ENCODE measurements at regions not wholly inside any gene's neighbourhood (a gene's known extent, or its start where the extent isn't known, plus 50 kb on each side); places are given as distances from the start of the nearest gene placed in this dataset.

DNA sequence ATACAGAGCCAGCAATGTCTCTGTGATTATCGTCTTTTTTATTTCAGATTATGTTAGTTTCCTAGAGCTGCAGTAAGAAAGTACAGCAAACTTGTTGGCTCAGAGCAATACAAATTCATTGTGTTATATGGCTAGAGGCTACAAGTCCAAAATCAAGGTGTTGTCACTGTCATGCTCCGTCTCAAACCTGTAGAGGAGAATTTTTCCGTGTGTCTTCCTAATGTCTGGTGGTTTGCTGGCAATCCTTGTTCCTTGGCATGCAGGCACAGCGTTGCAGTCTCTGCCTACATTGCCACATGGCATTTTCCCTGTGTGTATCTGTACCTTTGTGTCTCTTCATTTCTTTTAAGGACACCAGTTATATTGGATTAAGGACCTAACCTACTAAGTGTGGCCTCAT lies 244.4 kb downstream of the LRRIQ3 start:
- no peak for DNase-seq (ENCODE audit: low read depth, low spot score)

DNA sequence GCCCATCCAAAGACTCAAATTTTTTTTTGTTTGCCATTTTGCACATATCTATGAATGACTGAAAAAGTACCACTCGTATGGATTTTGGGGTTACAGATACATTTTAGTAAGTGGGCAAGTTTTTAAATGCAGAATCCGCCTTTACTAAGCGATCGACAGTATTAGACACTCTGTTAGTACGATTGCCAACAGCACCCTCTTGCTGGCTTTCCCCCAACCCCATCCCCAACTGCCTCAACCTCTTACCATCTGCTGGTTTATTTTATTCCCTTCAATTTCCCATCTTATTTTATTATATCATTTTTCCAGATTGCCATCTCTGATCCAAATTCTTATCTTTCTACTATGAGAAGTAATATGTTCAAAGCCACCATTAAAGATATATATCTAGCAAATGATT lies 244.8 kb downstream of the LRRIQ3 start:
- DNase-seq (ENCODE audit: low read depth, low spot score): no peak

DNA sequence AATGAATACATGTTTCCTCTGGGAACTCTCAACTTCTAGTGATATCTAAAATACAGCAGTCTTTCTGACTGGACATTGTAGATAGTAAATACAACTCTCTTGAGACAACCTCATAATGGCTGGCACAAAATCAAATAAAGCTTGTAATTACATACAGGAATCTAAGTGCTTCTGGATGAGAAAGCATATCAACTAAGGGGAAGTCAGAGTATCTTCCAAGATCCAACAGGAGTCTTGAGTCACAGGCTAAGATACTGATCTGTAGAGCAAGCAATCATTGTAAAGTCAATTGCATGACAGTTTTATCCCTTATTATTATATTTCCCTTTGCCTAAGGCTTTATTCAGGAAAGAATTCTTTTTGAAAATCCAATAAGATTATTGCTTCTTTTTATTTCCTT lies 249.9 kb downstream of the LRRIQ3 start:
- no peak for DNase-seq (ENCODE audit: low read depth, low spot score)

GRCh38 chr1:73947009-73947408 lies 251.0 kb downstream of the LRRIQ3 start:
- no peak for DNase-seq (ENCODE audit: low read depth, low spot score)

GRCh38 chr1:73943270-73943669 lies 254.7 kb downstream of the LRRIQ3 start:
- DNase-seq (ENCODE audit: low read depth, low spot score): no peak

DNA sequence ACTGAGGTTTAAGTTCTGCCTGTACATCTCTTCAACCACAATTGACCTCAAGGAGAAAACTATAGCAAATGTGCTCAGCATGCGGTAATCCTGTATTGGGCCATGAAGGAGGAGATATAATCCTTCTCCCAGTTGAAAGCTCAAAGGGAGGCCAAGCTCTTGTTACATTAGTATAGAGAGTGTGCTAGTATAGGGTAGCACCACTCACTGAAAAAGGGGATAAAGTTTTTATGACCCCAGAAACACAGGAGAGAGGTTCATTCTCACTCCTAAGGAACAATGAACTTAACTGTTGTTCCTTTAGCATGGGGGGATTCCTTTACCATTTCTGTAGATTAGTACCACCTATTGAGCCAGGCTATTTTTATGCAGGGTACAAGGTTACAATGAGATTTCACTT lies 267.7 kb downstream of the LRRIQ3 start:
- DNase-seq (ENCODE audit: low read depth, low spot score): no peak

DNA sequence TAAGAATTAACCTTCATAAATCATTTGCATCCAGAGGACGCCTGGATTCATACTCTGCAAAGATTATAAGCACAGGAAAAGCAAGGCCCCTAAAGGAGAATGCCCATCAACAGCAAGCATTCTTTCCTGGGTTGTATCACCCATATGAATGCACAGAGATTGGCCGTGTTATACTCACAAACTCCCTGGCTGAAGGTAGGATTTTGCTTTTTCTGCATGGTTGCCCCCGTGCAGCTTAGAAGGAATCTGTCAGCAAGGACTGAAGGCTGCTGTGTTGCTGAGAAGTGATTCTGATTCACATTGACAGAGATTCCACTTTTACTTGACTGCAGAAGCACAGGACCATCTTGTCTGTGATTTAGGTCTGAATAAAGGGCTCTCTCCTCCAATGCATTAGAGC lies 283.0 kb downstream of the LRRIQ3 start:
- DNase-seq (ENCODE audit: low read depth, low spot score): no peak

DNA sequence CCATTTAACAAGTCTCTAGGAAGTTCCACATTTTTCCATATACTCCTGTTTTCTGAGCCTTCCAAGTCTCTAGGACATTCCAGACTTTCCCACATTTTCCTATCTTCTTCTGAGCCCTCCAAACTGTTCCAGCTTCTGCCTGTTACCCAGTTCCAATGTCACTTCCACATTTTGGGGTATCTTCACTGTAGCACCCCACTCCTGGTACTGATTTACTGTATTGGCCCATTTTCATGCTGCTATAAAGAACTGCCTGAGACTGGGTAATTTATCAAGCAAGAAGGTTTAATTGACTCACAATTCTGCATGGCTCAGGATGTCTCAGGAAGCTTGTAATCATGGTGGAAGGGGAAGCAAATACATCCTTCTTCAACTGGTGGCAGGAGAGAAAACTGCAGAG lies 285.0 kb downstream of the LRRIQ3 start:
- no peak for DNase-seq (ENCODE audit: low read depth, low spot score)

- no peak for DNase-seq (ENCODE audit: low read depth, low spot score)
These were observed 286.1 kb downstream of the LRRIQ3 start for GRCh38 chr1:73911849-73912248.

DNA sequence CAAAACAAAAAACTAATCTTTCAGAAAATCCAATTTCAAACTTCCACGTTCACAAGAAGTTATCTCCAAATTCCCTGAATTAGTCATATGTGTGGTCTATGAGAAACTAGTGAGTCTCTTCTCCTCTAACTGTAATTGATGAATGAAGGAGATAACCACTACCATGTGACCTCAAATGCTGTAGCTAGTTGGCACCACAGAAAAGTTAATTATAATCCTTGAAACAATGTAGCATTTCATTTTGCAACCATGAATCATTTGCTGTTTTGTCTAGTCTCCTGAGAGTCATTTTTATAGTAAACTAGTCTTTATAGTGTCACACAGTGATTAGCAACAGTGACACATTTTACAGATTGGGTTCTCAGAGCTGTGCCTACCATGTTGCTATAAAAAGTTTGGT lies 287.5 kb downstream of the LRRIQ3 start:
- no peak for DNase-seq (ENCODE audit: low read depth, low spot score)

GRCh38 chr1:73910062-73910461 lies 287.9 kb downstream of the LRRIQ3 start:
- DNase-seq (ENCODE audit: low read depth, low spot score): no peak

DNA sequence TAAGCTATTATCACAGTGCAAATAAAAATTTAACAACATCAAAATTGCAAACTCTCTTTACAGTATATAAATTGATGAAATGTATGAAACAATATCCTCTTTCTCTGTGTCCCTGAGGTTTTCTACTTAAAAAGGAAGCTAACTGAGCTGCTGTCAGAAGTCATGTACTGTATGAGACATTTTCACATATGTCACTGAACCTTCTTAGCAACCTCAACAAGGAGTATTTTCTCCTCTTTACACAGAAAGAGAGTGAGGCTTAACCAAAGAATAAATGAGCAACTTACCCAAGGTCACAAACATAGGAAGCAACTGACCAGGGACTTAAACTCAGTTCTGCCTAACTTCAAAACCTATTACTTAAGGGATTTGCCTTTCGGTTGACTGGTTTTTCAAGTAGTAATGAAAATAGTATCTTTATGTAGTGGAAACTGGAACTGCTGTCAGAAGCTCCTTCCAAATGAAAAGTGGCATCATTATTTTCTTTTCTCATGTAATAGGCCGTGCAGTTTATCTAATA lies 288.9 kb downstream of the LRRIQ3 start:
- no peak for DNase-seq (ENCODE audit: low read depth, low spot score)

DNA sequence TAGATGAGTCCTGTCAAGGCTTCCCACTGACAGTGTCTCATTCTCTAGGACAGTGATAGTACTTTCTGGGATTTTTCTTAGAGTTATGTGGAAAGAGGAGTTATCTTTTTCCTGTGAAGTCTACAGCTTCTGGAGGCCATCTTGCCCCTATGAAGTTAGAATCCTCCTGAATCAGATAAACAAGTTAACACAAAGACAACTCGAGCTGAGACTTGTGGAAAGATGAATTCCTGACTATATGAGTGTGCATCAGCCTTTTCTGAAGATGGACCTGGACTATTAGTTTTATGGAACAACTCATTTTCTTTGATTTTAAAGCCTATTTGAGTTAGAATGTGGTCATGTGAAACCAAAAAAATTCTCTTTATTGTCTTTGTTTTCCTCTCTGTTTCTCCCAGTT lies 290.9 kb downstream of the LRRIQ3 start:
- no peak for DNase-seq (ENCODE audit: low read depth, low spot score)

- no peak for DNase-seq (ENCODE audit: low read depth, low spot score)
These were observed 294.9 kb downstream of the LRRIQ3 start for GRCh38 chr1:73903092-73903491.

DNA sequence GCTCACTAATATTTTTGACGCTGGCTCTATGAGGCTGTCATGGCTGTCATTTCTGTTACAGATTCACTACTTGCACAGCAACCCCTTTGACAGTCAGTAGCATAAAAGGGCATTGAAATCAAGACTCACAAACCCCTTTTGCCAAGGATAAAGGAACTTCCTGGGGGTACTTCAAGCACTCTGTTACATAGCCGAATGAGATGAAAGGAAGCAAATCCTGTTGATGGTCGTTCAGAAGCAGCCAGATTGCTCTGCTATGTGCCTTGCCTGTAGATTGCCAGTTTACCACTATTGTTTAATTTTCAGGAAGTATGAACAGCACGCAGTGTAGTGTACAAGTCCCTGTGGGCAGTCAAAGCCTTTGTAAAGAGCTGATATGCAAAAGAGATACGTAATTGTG lies 296.2 kb downstream of the LRRIQ3 start:
- DNase-seq (ENCODE audit: low read depth, low spot score): no peak

DNA sequence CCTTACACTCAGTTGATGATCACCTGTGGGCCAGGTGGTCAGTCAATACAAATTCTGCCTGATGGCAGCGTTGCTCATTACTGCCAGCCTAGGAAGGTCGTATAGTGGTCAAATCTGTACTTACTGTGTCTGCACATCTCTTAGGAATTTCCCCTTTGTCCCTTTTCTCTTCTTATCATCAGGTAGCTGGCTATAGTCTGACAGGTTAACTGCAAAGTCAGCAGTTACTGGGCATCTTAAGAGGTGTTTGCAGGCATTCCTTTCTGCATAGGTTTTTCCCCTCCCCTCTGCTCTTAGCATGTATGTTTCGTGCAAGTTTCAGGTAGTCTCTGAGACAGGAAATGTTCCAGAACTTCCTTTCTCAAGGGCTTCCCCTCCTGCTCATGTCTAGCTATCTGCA lies 298.7 kb downstream of the LRRIQ3 start:
- no peak for DNase-seq (ENCODE audit: low read depth, low spot score)

DNA sequence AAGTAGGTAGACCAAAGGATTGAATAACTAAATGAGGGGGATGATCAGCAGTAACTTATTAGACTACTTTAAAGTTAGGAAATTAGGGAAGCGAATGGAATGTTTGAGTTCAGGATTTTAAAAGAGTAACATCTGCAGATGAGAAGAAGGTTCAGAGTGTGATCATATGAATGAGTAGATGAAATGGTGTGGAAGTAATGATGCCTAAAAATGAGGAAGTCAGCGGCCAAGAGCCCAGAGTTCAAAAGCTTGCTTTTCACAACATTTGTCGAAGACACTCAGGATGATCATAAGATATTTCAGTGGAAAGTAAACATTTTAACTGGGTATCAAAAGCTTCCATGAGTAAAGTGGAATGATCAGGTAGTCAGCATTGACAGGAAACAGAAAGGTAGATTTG lies 299.4 kb downstream of the LRRIQ3 start:
- DNase-seq (ENCODE audit: low read depth, low spot score): no peak

DNA sequence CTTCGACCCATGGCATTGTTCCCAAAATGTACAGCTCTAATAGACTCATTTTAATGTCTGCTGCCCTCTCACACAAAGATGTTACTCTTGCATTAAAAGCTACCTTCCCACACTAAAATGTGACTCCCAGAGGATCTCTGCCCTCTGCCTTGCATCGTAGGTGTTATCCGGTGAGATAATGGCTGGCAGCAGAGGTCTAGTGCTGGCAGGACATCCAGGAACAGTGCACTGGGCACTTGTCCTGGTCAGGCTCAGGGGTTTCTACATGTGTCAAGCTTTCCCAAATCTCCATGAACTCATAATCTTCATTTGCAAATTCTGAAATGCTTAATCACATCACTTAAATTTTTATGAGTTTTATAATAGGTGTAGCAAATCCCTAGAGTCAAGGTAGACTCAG lies 310.6 kb downstream of the LRRIQ3 start:
- no peak for DNase-seq (ENCODE audit: low read depth, low spot score)

- no peak for DNase-seq (ENCODE audit: low read depth, low spot score)
These were observed 311.3 kb downstream of the LRRIQ3 start for GRCh38 chr1:73886716-73887115.

GRCh38 chr1:73874806-73875205 lies 323.2 kb downstream of the LRRIQ3 start:
- DNase-seq (ENCODE audit: low read depth, low spot score): no peak

DNA sequence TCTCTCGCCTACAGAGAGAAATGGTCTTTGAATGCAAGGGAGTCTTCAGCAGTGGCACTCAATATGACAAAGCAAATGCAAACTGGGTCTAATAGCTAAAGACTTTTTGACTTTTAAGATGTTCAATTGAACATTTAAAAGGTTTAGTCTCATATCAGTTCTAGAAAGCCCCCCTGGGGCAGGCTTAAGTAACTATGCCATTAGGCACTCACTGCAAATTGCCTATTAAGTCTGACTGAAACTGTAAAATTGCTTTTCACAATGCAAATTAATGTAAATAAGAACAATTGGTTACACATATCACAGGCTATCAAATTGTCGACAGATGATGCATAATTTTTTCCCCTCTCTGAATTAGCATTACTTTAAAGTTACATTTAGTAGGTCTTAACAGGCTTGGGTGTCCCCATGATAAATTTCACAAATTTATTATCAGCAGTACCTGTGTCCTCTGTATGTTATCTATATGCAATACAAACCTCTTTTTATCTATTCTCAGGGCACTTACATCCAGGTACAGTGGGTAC lies 329.1 kb downstream of the LRRIQ3 start:
- no peak for DNase-seq (ENCODE audit: low read depth, low spot score)

- DNase-seq (ENCODE audit: low read depth, low spot score): no peak
These were observed 335.6 kb downstream of the LRRIQ3 start for GRCh38 chr1:73862355-73862754.

DNA sequence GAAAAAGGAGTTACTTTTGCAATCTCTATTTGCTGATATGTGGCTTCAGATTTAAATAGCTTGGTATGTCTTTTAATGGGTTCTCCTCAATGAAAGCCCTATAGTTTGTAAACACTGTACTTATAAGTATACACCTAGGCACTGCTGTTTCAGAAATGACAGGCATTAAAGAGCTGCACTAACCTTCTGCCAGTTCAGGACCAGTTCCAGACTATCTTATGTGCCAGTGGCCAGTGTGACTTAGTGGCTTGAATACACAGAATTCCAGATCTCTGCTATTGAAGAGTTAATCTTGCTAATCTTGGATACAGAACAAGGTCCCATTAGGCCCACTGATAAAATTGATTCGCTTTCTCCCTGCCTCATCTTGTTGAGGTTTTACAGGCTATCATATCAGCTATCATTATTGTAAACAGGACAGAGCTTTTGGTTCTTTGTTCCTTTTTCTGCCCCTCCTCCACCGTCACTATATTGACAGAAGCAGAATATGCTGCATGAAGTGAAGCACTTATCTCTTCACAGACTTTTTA lies 337.5 kb downstream of the LRRIQ3 start:
- no peak for DNase-seq (ENCODE audit: low read depth, low spot score)

DNA sequence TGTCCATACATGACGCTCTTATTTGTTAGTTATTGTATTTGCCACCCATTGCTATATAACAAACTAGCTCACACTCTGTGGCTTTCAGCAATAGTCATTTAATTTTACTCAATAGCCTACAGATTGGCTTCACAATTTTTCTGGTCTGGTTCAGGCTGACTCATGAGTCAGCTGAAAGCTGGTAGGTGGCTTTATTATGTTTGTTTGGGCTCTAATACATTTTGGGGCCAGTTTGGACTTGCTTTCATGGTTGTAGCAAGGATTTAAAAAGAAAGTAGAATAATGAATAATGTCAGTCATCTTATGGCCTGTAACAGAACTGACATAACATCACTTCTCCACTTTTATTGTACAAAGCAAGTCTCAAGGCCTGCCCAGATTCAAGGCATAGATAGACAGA lies 338.7 kb downstream of the LRRIQ3 start:
- DNase-seq (ENCODE audit: low read depth, low spot score): no peak

Measured in smooth muscle cell of the brain vasculature (primary cell).